ENCODE measurements at regions not wholly inside any gene's neighbourhood (a gene's known extent, or its start where the extent isn't known, plus 50 kb on each side); places are given as distances from the start of the nearest gene placed in this dataset.

GRCh38 chr1:37131281-37131680 lies 97.0 kb upstream of the GRIK3 start:
- TF ChIP-seq REST (IDR thresholded peaks at IDR 0.05; ENCODE audit: insufficient replicate concordance, low read depth) (no peak), GABPA (IDR thresholded peaks at IDR 0.05; ENCODE audit: low read depth) (no peak), POLR2AphosphoS5 (IDR thresholded peaks at IDR 0.05; ENCODE audit: low read depth) (no peak), SPI1 (IDR thresholded peaks at IDR 0.05; ENCODE audit: borderline replicate concordance, low read depth) (no peak), CTCF (IDR thresholded peaks at IDR 0.05; ENCODE audit: insufficient read depth, low read length) (no peak)
- Histone ChIP-seq H3K4me3 (replicated peaks; ENCODE audit: insufficient read depth, low read length) (no peak overlapping the region), H3K27ac (replicated peaks) (no peak overlapping the region), H3K27me3 (ENCODE audit: insufficient read depth, poor library complexity, severe bottlenecking) (no peaks in the 10 kb centered on the region)
- no peak for DNase-seq (ENCODE audit: low read depth in 1 of 2, low spot score in 1 of 2)

GRCh38 chr1:37133276-37134145 lies 99.2 kb upstream of the GRIK3 start:
- no peak overlapping the region for H3K27ac ChIP-seq (replicated peaks)
- no peak for DNase-seq (ENCODE audit: low read depth in 1 of 2, low spot score in 1 of 2)
- no peak overlapping the region for H3K4me3 ChIP-seq (replicated peaks; ENCODE audit: insufficient read depth, low read length)
- no peaks in the 10 kb centered on the region for H3K27me3 ChIP-seq (ENCODE audit: insufficient read depth, poor library complexity, severe bottlenecking)
- TF ChIP-seq GABPA (IDR thresholded peaks at IDR 0.05; ENCODE audit: low read depth) (no peak), REST (IDR thresholded peaks at IDR 0.05; ENCODE audit: insufficient replicate concordance, low read depth) (no peak), SPI1 (IDR thresholded peaks at IDR 0.05; ENCODE audit: borderline replicate concordance, low read depth) (no peak), CTCF (IDR thresholded peaks at IDR 0.05; ENCODE audit: insufficient read depth, low read length) (no peak), POLR2AphosphoS5 (IDR thresholded peaks at IDR 0.05; ENCODE audit: low read depth) (no peak)

GRCh38 chr1:37134599-37134998 lies 100.3 kb upstream of the GRIK3 start:
- Histone ChIP-seq H3K27me3 (ENCODE audit: insufficient read depth, poor library complexity, severe bottlenecking) (no peaks in the 10 kb centered on the region), H3K27ac (replicated peaks) (no peak overlapping the region), H3K4me3 (replicated peaks; ENCODE audit: insufficient read depth, low read length) (no peak overlapping the region)
- DNase-seq (ENCODE audit: low read depth in 1 of 2, low spot score in 1 of 2): no peak
- TF ChIP-seq POLR2AphosphoS5 (IDR thresholded peaks at IDR 0.05; ENCODE audit: low read depth) (no peak), REST (IDR thresholded peaks at IDR 0.05; ENCODE audit: insufficient replicate concordance, low read depth) (no peak), CTCF (IDR thresholded peaks at IDR 0.05; ENCODE audit: insufficient read depth, low read length) (no peak), GABPA (IDR thresholded peaks at IDR 0.05; ENCODE audit: low read depth) (no peak), SPI1 (IDR thresholded peaks at IDR 0.05; ENCODE audit: borderline replicate concordance, low read depth) (no peak)
